Adrenal gland (tissue), 5 donors: ENCODE measurements at regions not wholly inside any gene's neighbourhood (a gene's known extent, or its start where the extent isn't known, plus 50 kb on each side); places are given as distances from the start of the nearest gene placed in this dataset.

ENCODE experiments used
- POLR2A ChIP-seq, 2 donors: fragments of 450-650 bp; IDR thresholded peaks; one replicate each; pipeline ENCODE4 v1.6.1; 2017; ENCODE audit warnings: antibody characterized with exemption in 2 of 2, mild to moderate bottlenecking in 2 of 2, moderate library complexity in 1 of 2
- TF ChIP-seq, protein P1 (sequence below), 6 experiments: fragments of 450-650 bp in 4 of 6; fragments of 200-600 bp in 2 of 6; sonication (generic) in 1 of 6; IDR thresholded peaks; 1 replicate in 5 of 6; 2 replicates in 1 of 6; pipeline versions ENCODE4 v1.5.1 to v1.8.0; 2016 to 2021; ENCODE audit warnings: antibody characterized with exemption in 6 of 6, mild to moderate bottlenecking in 2 of 6, moderate library complexity in 1 of 6
- donor health status: DM: no; HTN: no; CAD: no.

DNA sequence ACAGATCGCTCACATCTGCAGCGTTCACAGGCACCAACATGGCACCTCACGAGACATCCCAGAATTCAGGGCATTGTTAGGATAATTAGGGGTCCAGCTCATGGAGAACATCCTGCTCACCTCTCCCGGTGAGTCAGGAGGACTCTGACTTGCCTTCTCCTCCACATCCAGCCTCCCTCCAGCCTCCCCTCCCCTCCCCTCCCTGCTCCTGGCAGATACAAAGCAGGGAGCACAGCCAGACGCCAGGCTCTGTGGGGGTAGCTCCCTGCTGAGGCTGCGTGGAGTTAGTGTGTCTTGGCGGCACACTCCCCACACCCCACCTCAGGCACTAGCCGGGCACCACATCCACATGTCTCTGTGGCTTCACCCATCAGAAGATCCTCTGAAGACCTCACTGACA lies 320.6 kb downstream of the CXCL12 start:
- TF ChIP-seq, protein P1, sequence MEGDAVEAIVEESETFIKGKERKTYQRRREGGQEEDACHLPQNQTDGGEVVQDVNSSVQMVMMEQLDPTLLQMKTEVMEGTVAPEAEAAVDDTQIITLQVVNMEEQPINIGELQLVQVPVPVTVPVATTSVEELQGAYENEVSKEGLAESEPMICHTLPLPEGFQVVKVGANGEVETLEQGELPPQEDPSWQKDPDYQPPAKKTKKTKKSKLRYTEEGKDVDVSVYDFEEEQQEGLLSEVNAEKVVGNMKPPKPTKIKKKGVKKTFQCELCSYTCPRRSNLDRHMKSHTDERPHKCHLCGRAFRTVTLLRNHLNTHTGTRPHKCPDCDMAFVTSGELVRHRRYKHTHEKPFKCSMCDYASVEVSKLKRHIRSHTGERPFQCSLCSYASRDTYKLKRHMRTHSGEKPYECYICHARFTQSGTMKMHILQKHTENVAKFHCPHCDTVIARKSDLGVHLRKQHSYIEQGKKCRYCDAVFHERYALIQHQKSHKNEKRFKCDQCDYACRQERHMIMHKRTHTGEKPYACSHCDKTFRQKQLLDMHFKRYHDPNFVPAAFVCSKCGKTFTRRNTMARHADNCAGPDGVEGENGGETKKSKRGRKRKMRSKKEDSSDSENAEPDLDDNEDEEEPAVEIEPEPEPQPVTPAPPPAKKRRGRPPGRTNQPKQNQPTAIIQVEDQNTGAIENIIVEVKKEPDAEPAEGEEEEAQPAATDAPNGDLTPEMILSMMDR (IDR thresholded peaks at IDR 0.05): no peak
- TF ChIP-seq POLR2A (IDR thresholded peaks at IDR 0.05): no peak
